GM20000 (cell line): ENCODE measurements at regions not wholly inside any gene's neighbourhood (a gene's known extent, or its start where the extent isn't known, plus 50 kb on each side); places are given as distances from the start of the nearest gene placed in this dataset.

Source experiments
- DNase-seq: peaks from one replicate; pipeline ENCODE4 v3.0.0; 2012; ENCODE audit warnings: low spot score
- TF ChIP-seq, protein P1 (sequence below): IDR thresholded peaks from 2 replicates; pipeline ENCODE4 v1.5.1; 2012; ENCODE audit warnings: mild to moderate bottlenecking, control low read depth; ENCODE audit errors: extremely low read depth, missing control alignments

DNA sequence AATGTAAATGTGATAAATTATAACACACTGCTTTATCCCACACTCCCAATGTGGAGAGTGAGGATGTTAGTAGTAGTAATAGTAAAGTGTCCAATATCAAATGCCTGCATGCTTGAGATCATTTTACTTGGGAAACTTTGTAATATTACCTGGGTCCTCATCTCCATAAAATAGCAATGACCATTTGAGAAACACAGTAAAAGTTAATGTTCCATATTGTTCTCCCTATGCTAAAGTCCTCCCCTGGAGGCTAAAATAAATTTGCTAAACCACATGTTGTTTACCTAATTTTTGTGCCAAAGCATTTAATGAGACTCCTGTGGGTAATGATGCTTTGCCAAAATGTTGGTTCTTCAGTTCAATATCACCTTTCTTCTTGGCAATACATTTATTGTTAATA, 291.2 kb downstream of the CDH10 start:
- DNase-seq = no peak

GRCh38 chr5:24363789-24364481, 280.8 kb downstream of the CDH10 start:
- TF ChIP-seq, protein P1, sequence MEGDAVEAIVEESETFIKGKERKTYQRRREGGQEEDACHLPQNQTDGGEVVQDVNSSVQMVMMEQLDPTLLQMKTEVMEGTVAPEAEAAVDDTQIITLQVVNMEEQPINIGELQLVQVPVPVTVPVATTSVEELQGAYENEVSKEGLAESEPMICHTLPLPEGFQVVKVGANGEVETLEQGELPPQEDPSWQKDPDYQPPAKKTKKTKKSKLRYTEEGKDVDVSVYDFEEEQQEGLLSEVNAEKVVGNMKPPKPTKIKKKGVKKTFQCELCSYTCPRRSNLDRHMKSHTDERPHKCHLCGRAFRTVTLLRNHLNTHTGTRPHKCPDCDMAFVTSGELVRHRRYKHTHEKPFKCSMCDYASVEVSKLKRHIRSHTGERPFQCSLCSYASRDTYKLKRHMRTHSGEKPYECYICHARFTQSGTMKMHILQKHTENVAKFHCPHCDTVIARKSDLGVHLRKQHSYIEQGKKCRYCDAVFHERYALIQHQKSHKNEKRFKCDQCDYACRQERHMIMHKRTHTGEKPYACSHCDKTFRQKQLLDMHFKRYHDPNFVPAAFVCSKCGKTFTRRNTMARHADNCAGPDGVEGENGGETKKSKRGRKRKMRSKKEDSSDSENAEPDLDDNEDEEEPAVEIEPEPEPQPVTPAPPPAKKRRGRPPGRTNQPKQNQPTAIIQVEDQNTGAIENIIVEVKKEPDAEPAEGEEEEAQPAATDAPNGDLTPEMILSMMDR = no peak
- no peak for DNase-seq

More for the DNA sequence above, 291.2 kb downstream of the CDH10 start:
- TF ChIP-seq, protein P1 = no peak

- TF ChIP-seq, protein P1 = no peak
- no peak for DNase-seq
Measured at GRCh38 chr5:24364711-24365110, 280.1 kb downstream of the CDH10 start.

DNA sequence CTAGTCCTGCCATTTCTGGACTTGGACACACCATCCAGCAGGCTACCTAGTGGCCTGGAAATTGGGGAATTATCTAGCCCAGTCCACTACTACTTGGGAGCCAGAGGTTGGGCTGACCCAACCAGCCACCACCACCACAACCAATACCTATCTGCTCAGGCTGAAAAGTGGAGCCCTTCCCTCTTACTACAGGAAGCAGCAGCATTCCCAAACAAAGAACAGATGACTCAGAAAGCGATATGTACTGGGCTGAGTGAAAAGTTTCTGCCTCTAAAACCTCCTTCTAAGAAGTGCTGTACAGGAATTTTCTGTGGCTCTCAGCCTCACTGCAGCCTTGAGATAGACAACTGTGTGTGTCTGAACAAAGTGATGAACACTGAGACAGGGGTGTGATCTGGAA, 279.4 kb downstream of the CDH10 start:
- no peak for DNase-seq
- TF ChIP-seq, protein P1 = no peak

DNA sequence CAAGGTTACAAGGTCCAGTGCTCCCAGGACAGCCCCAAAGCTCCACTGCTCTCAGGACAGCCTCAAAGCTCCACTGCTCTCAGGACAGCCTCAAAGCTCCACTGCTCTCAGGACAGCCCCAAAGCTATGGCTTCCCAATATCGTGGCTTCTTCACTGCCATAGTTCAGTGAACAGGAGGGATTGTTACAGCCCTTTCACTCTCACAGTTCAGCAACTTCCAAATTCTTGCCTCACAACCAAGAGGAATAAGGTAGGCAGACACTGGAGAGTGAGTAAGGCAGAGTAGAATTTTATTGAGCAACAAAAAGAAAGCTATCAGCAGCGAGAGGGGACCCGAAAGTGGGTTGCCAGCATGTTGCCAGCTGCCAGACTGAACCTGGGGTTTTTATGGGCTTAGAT, 277.6 kb downstream of the CDH10 start:
- DNase-seq = no peak
- TF ChIP-seq, protein P1 = no peak

DNA sequence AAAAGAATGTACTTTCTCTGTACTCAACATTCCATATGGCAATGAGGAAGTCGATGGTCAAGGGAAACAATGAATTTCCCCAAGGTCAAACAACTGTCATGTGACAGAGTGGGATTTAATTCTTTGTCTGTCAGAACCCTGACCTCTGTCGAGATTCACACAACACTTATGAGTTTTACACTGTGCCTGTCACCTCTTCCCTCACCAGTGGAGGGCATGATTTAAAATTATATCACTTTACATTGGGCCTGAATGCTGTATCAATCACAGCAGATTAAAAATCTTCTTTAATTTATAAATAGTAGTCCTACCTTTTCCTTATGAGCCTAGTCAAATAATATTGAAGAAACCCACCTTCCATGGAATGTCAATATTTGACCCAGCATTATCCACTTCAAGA, 276.7 kb downstream of the CDH10 start:
- TF ChIP-seq, protein P1 = no peak
- DNase-seq = no peak

DNA sequence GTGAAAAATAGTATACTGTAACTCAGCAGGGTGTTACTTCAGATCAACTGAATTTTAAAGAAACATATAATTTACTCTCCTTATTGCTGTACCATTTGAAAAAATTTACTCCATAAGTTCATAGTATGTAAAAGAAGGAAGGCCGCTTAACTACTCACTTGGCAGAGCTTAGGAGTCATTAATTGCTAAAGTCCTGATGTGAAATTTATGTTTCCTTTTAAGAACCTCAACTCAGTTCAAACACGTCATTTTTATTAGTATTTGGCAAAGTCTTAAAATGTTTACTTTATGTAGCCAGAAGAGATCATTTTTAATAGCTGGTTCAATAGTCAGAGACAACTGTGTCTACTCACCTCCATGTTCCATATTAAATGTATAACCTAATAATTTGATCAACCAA, 268.6 kb downstream of the CDH10 start:
- DNase-seq = no peak
- TF ChIP-seq, protein P1 = no peak
